PC-9 (cell line): ENCODE measurements at regions not wholly inside any gene's neighbourhood (a gene's known extent, or its start where the extent isn't known, plus 50 kb on each side); places are given as distances from the start of the nearest gene placed in this dataset.

ENCODE experiments used
- BruUV-seq: library from RNA; stranded (reverse); fragments of 400-500 nt; replicated peaks from 2 replicates; lab custom pipeline; 2021; lab: Mats Ljungman, UMichigan
- CTCF ChIA-PET: fragments of 300-600 bp; sonication (Branson Sonifier 250); formaldehyde crosslinking; loops from one replicate; lab custom pipeline; 2022; ENCODE audit warnings: antibody characterized with exemption; lab: Charles Lee
- POLR2A ChIA-PET: fragments of 300-600 bp; sonication (Branson Sonifier 250); formaldehyde crosslinking; loops from one replicate; lab custom pipeline; 2022; ENCODE audit warnings: antibody characterized with exemption; ENCODE audit not compliant: unreplicated experiment; lab: Charles Lee
- DNase-seq, 2 experiments: peaks; one replicate each; pipeline versions ENCODE4 v3.0.0 to v3.0.0-alpha.2; 2015 to 2022; ENCODE audit warnings: mixed read lengths in 1 of 2
- H2AFZ ChIP-seq: fragments of 200-600 bp; sonication (generic); 2 replicates; pipeline ENCODE4 v1.8.1; 2017; ENCODE audit warnings: antibody characterized with exemption
- H3F3A ChIP-seq: fragments of 200-600 bp; sonication (generic); 2 replicates; pipeline ENCODE4 v1.8.1; 2017; ENCODE audit warnings: antibody characterized with exemption, mild to moderate bottlenecking, low read depth; ENCODE audit not compliant: insufficient read depth
- H3K27ac ChIP-seq: fragments of 200-600 bp; sonication (generic); 2 replicates; pipeline ENCODE4 v1.6.1; 2016; ENCODE audit warnings: mixed run types
- H3K27me3 ChIP-seq: fragments of 200-600 bp; sonication (generic); 2 replicates; pipeline ENCODE4 v1.6.1; 2016; ENCODE audit warnings: low read depth, mixed run types; ENCODE audit not compliant: insufficient read depth
- H3K36me3 ChIP-seq: fragments of 200-600 bp; sonication (generic); 2 replicates; pipeline ENCODE4 v1.6.1; 2016; ENCODE audit warnings: low read depth, mixed run types
- H3K4me1 ChIP-seq: fragments of 200-600 bp; sonication (generic); replicated peaks from 2 replicates; pipeline ENCODE4 v1.6.1; 2016; ENCODE audit warnings: mixed run types; ENCODE audit not compliant: insufficient read depth
- H3K4me2 ChIP-seq: fragments of 200-600 bp; sonication (generic); 2 replicates; pipeline ENCODE4 v1.6.1; 2017; ENCODE audit warnings: mixed run types
- H3K4me3 ChIP-seq: fragments of 200-600 bp; sonication (generic); 2 replicates; pipeline ENCODE4 v1.6.1; 2016; ENCODE audit warnings: mixed run types
- H3K79me2 ChIP-seq: fragments of 200-600 bp; sonication (generic); 2 replicates; pipeline ENCODE4 v1.6.1; 2017; ENCODE audit warnings: low read depth, mixed run types
- H3K9me2 ChIP-seq: fragments of 200-600 bp; sonication (generic); 2 replicates; pipeline ENCODE4 v1.8.1; 2017; ENCODE audit warnings: mild to moderate bottlenecking; ENCODE audit not compliant: insufficient read depth
- H3K9me3 ChIP-seq: fragments of 200-600 bp; sonication (generic); 2 replicates; pipeline ENCODE4 v1.8.1; 2016; ENCODE audit warnings: low read depth; ENCODE audit not compliant: insufficient read depth
- H4K20me1 ChIP-seq: fragments of 200-600 bp; sonication (generic); 2 replicates; pipeline ENCODE4 v1.8.1; 2017; ENCODE audit not compliant: insufficient read depth
- CTCF ChIP-seq: fragments of 200-600 bp; sonication (generic); conservative IDR thresholded peaks from 2 replicates; pipeline ENCODE4 v1.6.1; 2017; ENCODE audit warnings: mixed run types, antibody characterized with exemption, mild to moderate bottlenecking, moderate library complexity
- EZH2 ChIP-seq: fragments of 200-600 bp; sonication (generic); IDR thresholded peaks from 2 replicates; pipeline ENCODE4 v1.8.0; 2017; ENCODE audit warnings: antibody characterized with exemption, low read depth
- intact Hi-C: fragments of 100-400 bp; cut with micrococcal nuclease; formaldehyde crosslinking; loops from one replicate; pipeline ENCODE4 v1.10.0; 2022; ENCODE audit not compliant: unreplicated experiment

GRCh38 chr2:196245378-196246140, 74.2 kb upstream of the STK17B start:
- Histone ChIP-seq H3K27ac (no peak overlapping the region), H3K4me2 (no peak overlapping the region), H3K9me3 (no peaks in the 10 kb centered on the region), H3K4me1 (peaks cover 15% of the 10 kb centered on the region; the same call in 1 of the 2 replicates), H2AFZ (no peak overlapping the region), H3K4me3 (no peak overlapping the region), H3K27me3 (no peaks in the 10 kb centered on the region), H3K36me3 (no peaks in the 10 kb centered on the region), H3K79me2 (no peaks in the 10 kb centered on the region), H3F3A (peaks cover 8% of the 10 kb centered on the region; the same call in 1 of the 2 replicates), H3K9me2 (no peaks in the 10 kb centered on the region), H4K20me1 (no peaks in the 10 kb centered on the region)
- DNase-seq: no peak
- intact Hi-C loops: no loop called here
- BruUV-seq: no TSS peak
- CTCF ChIA-PET: no interaction called here
- TF ChIP-seq CTCF (no peak), EZH2 (no peak)
- POLR2A ChIA-PET: no interaction called here

GRCh38 chr2:196247114-196247975, 76.0 kb upstream of the STK17B start:
- intact Hi-C loops: no loop called here
- Histone ChIP-seq H3K9me3 (no peaks in the 10 kb centered on the region), H4K20me1 (no peaks in the 10 kb centered on the region), H3K4me2 (no peak overlapping the region), H3K27me3 (no peaks in the 10 kb centered on the region), H3F3A (peaks cover 8% of the 10 kb centered on the region; the same call in 1 of the 2 replicates), H2AFZ (no peak overlapping the region), H3K27ac (no peak overlapping the region), H3K4me1 (peaks cover 15% of the 10 kb centered on the region; the same call in 1 of the 2 replicates), H3K4me3 (no peak overlapping the region), H3K79me2 (no peaks in the 10 kb centered on the region), H3K36me3 (no peaks in the 10 kb centered on the region), H3K9me2 (no peaks in the 10 kb centered on the region)
- ChIA-PET CTCF (no interaction called here), POLR2A (interaction anchor here (0.5 kb wide), 1 partner anchor 84 kb away, joined by 3 read pairs; no protein-coding TSS in a partner anchor)
- TF ChIP-seq EZH2 (no peak), CTCF (no peak)
- DNase-seq: no peak
- BruUV-seq: no TSS peak

GRCh38 chr2:196247976-196248280, 76.5 kb upstream of the STK17B start:
- Histone ChIP-seq H3K4me2 (no peak overlapping the region), H3K9me3 (no peaks in the 10 kb centered on the region), H3K4me3 (no peak overlapping the region), H4K20me1 (no peaks in the 10 kb centered on the region), H3F3A (peaks cover 8% of the 10 kb centered on the region; the same call in 1 of the 2 replicates), H2AFZ (no peak overlapping the region), H3K27ac (no peak overlapping the region), H3K4me1 (peaks cover 15% of the 10 kb centered on the region; the same call in 1 of the 2 replicates), H3K36me3 (no peaks in the 10 kb centered on the region), H3K27me3 (no peaks in the 10 kb centered on the region), H3K79me2 (no peaks in the 10 kb centered on the region), H3K9me2 (no peaks in the 10 kb centered on the region)
- no peak for DNase-seq
- BruUV-seq: no TSS peak
- no peak for TF ChIP-seq EZH2
- no peak for TF ChIP-seq CTCF
- CTCF ChIA-PET: no interaction called here
- POLR2A ChIA-PET: interaction anchor here (0.5 kb wide), 1 partner anchor 85 kb away, joined by 3 read pairs; no protein-coding TSS in a partner anchor
- intact Hi-C loops: no loop called here
